Heart right ventricle (tissue), 16 donors: ENCODE measurements at regions not wholly inside any gene's neighbourhood (a gene's known extent, or its start where the extent isn't known, plus 50 kb on each side); places are given as distances from the start of the nearest gene placed in this dataset.

ENCODE experiments used
- ATAC-seq, 8 donors: fragments of 200-7000 bp; cut with Tn5 transposase; one replicate each; pipeline ENCODE4 v1.9.1; 2020; ENCODE audit warnings: mild to moderate bottlenecking in 8 of 8, moderate library complexity in 8 of 8, moderate number of reproducible peaks in 1 of 8
- DNase-seq, 2 donors: peaks; one replicate each; pipeline ENCODE4 v3.0.0-alpha.2; 2020
- H3K27ac ChIP-seq, 10 donors: fragments of 200-600 bp; sonication (generic) in 2 of 10; one replicate each; pipeline versions ENCODE4 v1.5.0 to v1.8.0; 2020 to 2022; ENCODE audit warnings: mild to moderate bottlenecking in 3 of 10
- H3K27me3 ChIP-seq, 7 donors: fragments of 200-600 bp; one replicate each; pipeline ENCODE4 v1.8.0; 2021 to 2022; ENCODE audit warnings: mild to moderate bottlenecking in 2 of 7
- H3K36me3 ChIP-seq, 9 donors: fragments of 200-600 bp; sonication (generic) in 1 of 9; one replicate each; pipeline versions ENCODE4 v1.5.0 to v1.8.0; 2020 to 2022; ENCODE audit warnings: mild to moderate bottlenecking in 2 of 9
- H3K4me1 ChIP-seq, 9 donors: fragments of 200-600 bp; sonication (generic) in 1 of 9; one replicate each; pipeline versions ENCODE4 v1.5.0 to v1.8.0; 2020 to 2022; ENCODE audit warnings: mild to moderate bottlenecking in 4 of 9
- H3K4me3 ChIP-seq, 10 donors: fragments of 200-600 bp; sonication (generic) in 2 of 10; one replicate each; pipeline versions ENCODE4 v1.5.0 to v1.8.0; 2020 to 2022; ENCODE audit warnings: mild to moderate bottlenecking in 7 of 10, moderate library complexity in 2 of 10
- H3K9me3 ChIP-seq, 11 donors: fragments of 200-600 bp in 10 of 11; sonication (generic) in 2 of 11; one replicate each; pipeline versions ENCODE4 v1.5.0 to v1.8.0; 2013 to 2022; ENCODE audit warnings: mild to moderate bottlenecking in 2 of 11, control low read depth in 1 of 11, moderate library complexity in 1 of 11
- WGBS, 2 donors: extraction: QIAGEN DNeasy Blood & Tissue Kit; methylation state at CpG; one replicate each; pipeline ENCODE4 v1.1.7; 2013; ENCODE audit warnings: inconsistent platforms in 1 of 2; 5-methylcytosine and 5-hydroxymethylcytosine counted together
- intact Hi-C, 10 donors: fragments of 100-400 bp; cut with DNase I; formaldehyde crosslinking; loops; one replicate each; pipeline versions ENCODE4 v1.11.1 to v1.14.2; 2022
- TF ChIP-seq, protein P1 (sequence below), 9 donors: fragments of 200-600 bp; sonication (generic) in 2 of 9; IDR thresholded peaks; one replicate each; pipeline versions ENCODE4 v1.5.0 to v1.8.0; 2021 to 2022; ENCODE audit warnings: antibody characterized with exemption in 9 of 9, mild to moderate bottlenecking in 5 of 9, moderate library complexity in 1 of 9
- donor health status: Arrhythmogenic right ventricular cardiomyopathy.
- donor health status: ischemic (EF 13 %, LVEDD 7.1; RV severe dilation, severe dysfunction).
- donor health status: healthy with polysubstance abuse.
- donor health status: DM: no; HTN: yes; CAD: no.
- donor health status: DM: no; HTN: no; CAD: no.
- donor health status: ischemic (EF 25% LVEDD 6.9; RV normal size, moderate dysfunction).
- donor health status: ischemic (EF 25% LVEDD 5.7; RV mildly dilated, moderate dysfunction).
- donor health status: healthy.
- donor health status: DM: yes; HTN: yes; CAD: no.
- donor health status: Ischemic cardiomyopathy.
- donor health status: ischemic (EF 35%, LVEDD 5.7; RV mildly dilated, moderate dysfunction).
- donor health status: nonischemic (EF 11% LVEDD 7.7; RV severe dilation, severe dysfunction).
- donor health status: DM: yes; HTN: yes; CAD: no.
- donor health status: PGD.
- donor health status: ischemic (EF 29% LVEDD 5.4; RV normal size, mild dysfunction).
- donor health status: nonischemic (EF 23%, LVEDD 6.1; RV moderate dilation, normal function).

DNA sequence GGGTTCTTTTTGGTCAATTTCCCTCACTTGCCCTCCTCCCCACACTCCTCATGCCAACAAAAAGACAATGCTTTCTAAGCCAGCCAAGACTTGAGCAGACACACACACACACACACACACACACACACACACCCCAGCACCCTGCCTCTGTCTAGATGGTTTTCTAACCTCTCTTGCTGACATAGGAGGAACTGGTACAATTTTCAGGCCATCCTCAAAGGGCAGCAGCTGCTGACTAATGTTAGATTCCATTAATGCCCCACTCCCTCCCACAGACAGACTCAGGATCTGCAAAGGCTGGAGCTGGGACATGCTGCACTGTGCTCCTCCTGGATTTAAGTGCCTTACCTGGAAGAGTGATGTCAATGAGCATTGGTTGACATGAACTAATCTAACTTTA is 438.4 kb downstream of the OCA2 start:
- no peak for DNase-seq
- no peaks in the 10 kb centered on the region for H3K36me3 ChIP-seq
- H3K27me3 ChIP-seq: no peaks in the 10 kb centered on the region
- no peak overlapping the region for H3K4me3 ChIP-seq
- H3K27ac ChIP-seq: no peak overlapping the region
- intact Hi-C loops: no loop called here
- no peaks in the 10 kb centered on the region for H3K4me1 ChIP-seq
- H3K9me3 ChIP-seq: peaks cover 0 to 25% (median 0%) of the 10 kb centered on the region in 11 donors
- TF ChIP-seq, protein P1, sequence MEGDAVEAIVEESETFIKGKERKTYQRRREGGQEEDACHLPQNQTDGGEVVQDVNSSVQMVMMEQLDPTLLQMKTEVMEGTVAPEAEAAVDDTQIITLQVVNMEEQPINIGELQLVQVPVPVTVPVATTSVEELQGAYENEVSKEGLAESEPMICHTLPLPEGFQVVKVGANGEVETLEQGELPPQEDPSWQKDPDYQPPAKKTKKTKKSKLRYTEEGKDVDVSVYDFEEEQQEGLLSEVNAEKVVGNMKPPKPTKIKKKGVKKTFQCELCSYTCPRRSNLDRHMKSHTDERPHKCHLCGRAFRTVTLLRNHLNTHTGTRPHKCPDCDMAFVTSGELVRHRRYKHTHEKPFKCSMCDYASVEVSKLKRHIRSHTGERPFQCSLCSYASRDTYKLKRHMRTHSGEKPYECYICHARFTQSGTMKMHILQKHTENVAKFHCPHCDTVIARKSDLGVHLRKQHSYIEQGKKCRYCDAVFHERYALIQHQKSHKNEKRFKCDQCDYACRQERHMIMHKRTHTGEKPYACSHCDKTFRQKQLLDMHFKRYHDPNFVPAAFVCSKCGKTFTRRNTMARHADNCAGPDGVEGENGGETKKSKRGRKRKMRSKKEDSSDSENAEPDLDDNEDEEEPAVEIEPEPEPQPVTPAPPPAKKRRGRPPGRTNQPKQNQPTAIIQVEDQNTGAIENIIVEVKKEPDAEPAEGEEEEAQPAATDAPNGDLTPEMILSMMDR (IDR thresholded peaks at IDR 0.05): no peak
- no peak for ATAC-seq

DNA sequence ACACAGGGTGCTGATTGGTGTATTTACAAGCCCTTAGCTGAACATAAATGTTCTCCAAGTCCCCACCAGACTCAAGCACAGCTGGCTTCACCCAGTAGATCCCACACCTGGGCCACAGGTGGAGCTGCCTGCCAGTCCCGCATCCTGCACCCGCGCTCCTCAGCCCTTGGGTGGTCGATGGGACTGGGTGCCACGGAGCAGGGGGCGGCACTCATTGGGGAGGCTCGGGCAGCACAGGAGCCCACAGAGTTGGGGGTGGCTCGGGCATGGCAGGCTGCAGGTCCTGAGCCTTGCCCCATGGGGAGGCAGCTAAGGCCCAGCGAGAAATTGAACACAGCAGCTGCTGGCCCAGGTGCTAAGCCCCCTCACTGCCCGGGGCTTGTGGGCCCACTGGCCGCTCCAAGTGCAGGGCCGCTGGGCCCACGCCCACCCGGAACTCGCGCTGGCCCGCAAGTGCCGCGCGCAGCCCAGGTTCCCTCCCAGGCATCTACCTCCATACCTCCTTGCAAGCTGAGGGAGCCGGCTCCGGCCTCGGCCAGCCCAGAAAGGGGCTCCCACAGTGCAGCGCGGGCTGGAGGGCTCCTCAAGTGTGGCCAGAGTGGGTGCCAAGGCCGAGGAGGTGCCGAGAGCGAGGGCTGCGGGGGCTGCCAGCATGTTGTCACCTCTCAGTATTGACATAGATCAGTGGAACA is 442.7 kb downstream of the OCA2 start:
- peaks cover 0 to 10% (median 0%) of the 10 kb centered on the region in 11 donors for H3K9me3 ChIP-seq
- H3K27me3 ChIP-seq: peaks cover 0 to 4% (median 0%) of the 10 kb centered on the region in 7 donors
- H3K4me1 ChIP-seq: no peaks in the 10 kb centered on the region
- ATAC-seq (no peak), DNase-seq (no peak)
- no peak overlapping the region for H3K4me3 ChIP-seq
- H3K36me3 ChIP-seq: no peaks in the 10 kb centered on the region
- H3K27ac ChIP-seq: no peak overlapping the region
- TF ChIP-seq, protein P1 (IDR thresholded peaks at IDR 0.05): no peak
- 94% methylated on average over 28 to 29 of the region's 29 CpGs for WGBS, 2 donors
- intact Hi-C loops: loop anchor here in 1 of 10 donors (10.0 kb wide), 1 partner anchor 58 kb away; no protein-coding TSS in a partner anchor

DNA sequence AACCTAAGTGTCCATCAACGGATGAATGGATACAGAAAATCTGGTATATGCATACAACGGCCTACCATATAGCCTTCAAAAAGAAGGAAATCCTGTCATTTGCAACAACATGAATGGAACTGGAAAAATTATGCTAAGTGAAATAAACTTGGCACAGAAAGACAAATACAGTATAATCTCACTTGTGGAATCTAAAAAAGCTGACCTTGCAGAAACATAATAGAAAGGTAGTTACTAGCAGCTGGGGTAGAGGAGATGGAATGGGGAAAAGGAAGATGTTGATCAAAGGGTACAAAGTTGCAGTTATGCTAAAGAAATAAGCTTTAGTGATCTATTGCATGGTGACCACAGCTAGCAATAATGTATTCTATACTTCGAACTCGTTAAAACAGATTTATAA is 444.1 kb downstream of the OCA2 start:
- intact Hi-C loops: loop anchor here in 1 of 10 donors (10.0 kb wide), 1 partner anchor 60 kb away; no protein-coding TSS in a partner anchor
- Histone ChIP-seq H3K4me3 (no peak overlapping the region), H3K27me3 (peaks cover 0 to 4% (median 0%) of the 10 kb centered on the region in 7 donors), H3K27ac (no peak overlapping the region), H3K9me3 (peaks cover 0 to 14% (median 0%) of the 10 kb centered on the region in 11 donors), H3K36me3 (no peaks in the 10 kb centered on the region), H3K4me1 (no peaks in the 10 kb centered on the region)
- TF ChIP-seq, protein P1 (IDR thresholded peaks at IDR 0.05): no peak
- WGBS, 2 donors: 65 to 79% methylated on average over 4 of the region's 4 CpGs
- ATAC-seq: no peak
- DNase-seq: no peak

DNA sequence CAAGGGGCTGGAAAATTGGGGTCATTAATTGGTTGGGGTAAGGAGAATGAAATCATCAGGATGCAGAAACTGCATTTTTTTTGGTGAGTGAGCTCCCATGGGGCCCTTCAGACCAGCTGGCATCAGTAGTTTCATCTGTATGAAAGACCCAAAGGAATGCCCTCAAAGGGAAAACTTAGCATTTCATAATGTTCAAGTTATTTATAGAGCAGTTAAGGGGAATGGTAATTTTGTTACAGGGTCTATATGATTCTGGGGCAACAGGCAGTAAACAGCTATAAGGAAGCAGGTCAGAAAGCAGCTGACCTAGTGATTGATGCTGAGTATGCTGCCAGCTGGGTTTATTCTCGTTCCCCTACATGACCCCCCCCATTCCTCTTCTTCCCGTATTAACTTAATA is 448.9 kb downstream of the OCA2 start:
- intact Hi-C loops: loop anchor here in 1 of 10 donors (10.0 kb wide), 1 partner anchor 65 kb away; no protein-coding TSS in a partner anchor
- no peak for DNase-seq
- Histone ChIP-seq H3K4me1 (no peaks in the 10 kb centered on the region), H3K4me3 (no peak overlapping the region), H3K27me3 (peaks cover 0 to 4% (median 0%) of the 10 kb centered on the region in 7 donors), H3K9me3 (peaks cover 0 to 18% (median 0%) of the 10 kb centered on the region in 11 donors), H3K27ac (no peak overlapping the region), H3K36me3 (no peaks in the 10 kb centered on the region)
- TF ChIP-seq, protein P1 (IDR thresholded peaks at IDR 0.05): no peak
- 61 to 69% methylated on average over 2 of the region's 2 CpGs for WGBS, 2 donors
- no peak for ATAC-seq
